PC-3 (cell line): ENCODE measurements at regions not wholly inside any gene's neighbourhood (a gene's known extent, or its start where the extent isn't known, plus 50 kb on each side); places are given as distances from the start of the nearest gene placed in this dataset.

Experiments used
- CTCF ChIP-seq: fragments of 300-600 bp; sonication (generic); conservative IDR thresholded peaks from 2 replicates; pipeline ENCODE4 v1.5.1; 2017; ENCODE audit warnings: antibody characterized with exemption, low read depth, mild to moderate bottlenecking, low read length
- EZH2 ChIP-seq: fragments of 300-600 bp; sonication (generic); IDR thresholded peaks from one replicate; pipeline ENCODE4 v1.6.1; 2017; ENCODE audit warnings: antibody characterized with exemption, mild to moderate bottlenecking, low read length; ENCODE audit not compliant: unreplicated experiment
- EZH2phosphoT487 ChIP-seq: fragments of 300-600 bp; sonication (generic); IDR thresholded peaks from 2 replicates; pipeline ENCODE4 v1.6.1; 2018; ENCODE audit warnings: mild to moderate bottlenecking, antibody characterized with exemption, low read length, borderline replicate concordance

GRCh38 chr2:58631986-58632385, 390.9 kb upstream of the FANCL start:
- no peak for TF ChIP-seq EZH2
- TF ChIP-seq CTCF = no peak
- TF ChIP-seq EZH2phosphoT487 = no peak
